ENCODE measurements at regions not wholly inside any gene's neighbourhood (a gene's known extent, or its start where the extent isn't known, plus 50 kb on each side); places are given as distances from the start of the nearest gene placed in this dataset.

GRCh38 chr1:244322181-244322580 is 129.5 kb downstream of the ADSS2 start:
- Histone ChIP-seq H3K36me3 (ENCODE audit: insufficient read depth) (no peaks in the 10 kb centered on the region), H3K27ac (no peak overlapping the region), H3K4me2 (no peak overlapping the region), H3K27me3 (ENCODE audit: insufficient read depth, low read depth) (no peaks in the 10 kb centered on the region), H3K4me1 (ENCODE audit: low read depth, poor library complexity, severe bottlenecking) (peaks cover 6% of the 10 kb centered on the region), H3K4me3 (IDR thresholded peaks at IDR 0.05; ENCODE audit: insufficient read depth, low read depth, low read length) (no peak overlapping the region), H3K79me2 (ENCODE audit: insufficient read depth, low read depth) (no peaks in the 10 kb centered on the region), H3K9ac (no peak overlapping the region), H4K20me1 (ENCODE audit: insufficient read depth) (no peaks in the 10 kb centered on the region), H2AFZ (ENCODE audit: low read depth) (no peak overlapping the region)
- TF ChIP-seq, protein P1, sequence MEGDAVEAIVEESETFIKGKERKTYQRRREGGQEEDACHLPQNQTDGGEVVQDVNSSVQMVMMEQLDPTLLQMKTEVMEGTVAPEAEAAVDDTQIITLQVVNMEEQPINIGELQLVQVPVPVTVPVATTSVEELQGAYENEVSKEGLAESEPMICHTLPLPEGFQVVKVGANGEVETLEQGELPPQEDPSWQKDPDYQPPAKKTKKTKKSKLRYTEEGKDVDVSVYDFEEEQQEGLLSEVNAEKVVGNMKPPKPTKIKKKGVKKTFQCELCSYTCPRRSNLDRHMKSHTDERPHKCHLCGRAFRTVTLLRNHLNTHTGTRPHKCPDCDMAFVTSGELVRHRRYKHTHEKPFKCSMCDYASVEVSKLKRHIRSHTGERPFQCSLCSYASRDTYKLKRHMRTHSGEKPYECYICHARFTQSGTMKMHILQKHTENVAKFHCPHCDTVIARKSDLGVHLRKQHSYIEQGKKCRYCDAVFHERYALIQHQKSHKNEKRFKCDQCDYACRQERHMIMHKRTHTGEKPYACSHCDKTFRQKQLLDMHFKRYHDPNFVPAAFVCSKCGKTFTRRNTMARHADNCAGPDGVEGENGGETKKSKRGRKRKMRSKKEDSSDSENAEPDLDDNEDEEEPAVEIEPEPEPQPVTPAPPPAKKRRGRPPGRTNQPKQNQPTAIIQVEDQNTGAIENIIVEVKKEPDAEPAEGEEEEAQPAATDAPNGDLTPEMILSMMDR (conservative IDR thresholded peaks at IDR 0.05; ENCODE audit: low read depth, low read length): no peak

DNA sequence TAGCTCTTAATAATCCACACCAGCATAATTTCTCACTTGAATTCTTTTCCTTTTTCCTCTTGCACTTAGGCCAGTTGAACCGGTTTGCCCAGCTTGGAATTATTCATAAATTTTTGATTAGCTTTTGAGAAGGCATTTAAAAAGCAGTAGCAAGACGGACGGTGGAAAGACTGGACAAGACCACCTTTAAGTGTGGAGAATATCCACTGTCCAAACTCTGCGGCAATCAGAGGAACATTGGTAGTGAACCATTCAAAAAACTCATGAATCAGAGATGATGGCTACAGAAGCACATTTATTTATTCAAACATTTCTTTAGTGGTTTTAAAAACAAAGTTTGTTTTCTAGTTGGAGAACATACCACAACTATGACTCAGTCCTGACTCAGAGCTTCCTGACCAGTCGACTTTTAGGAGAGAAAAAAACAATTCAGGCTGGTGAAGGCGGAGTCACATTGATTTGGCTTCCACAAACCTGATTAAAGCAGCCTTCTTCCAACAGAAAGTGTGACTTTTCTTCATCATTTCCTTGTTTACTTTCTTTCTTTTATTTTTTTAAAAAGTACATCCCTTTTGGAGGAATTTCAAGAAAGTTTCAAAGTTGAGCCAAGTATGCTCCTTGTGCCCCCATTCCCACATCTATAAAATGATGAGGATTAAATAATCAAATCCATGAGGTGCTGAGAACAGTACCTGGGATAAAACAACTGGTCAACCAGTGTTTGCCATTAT is 128.8 kb downstream of the ADSS2 start:
- H3K27ac ChIP-seq: no peak overlapping the region
- no peaks in the 10 kb centered on the region for H3K36me3 ChIP-seq (ENCODE audit: insufficient read depth)
- H4K20me1 ChIP-seq (ENCODE audit: insufficient read depth): no peaks in the 10 kb centered on the region
- peaks cover 6% of the 10 kb centered on the region for H3K4me1 ChIP-seq (ENCODE audit: low read depth, poor library complexity, severe bottlenecking)
- H3K4me3 ChIP-seq (IDR thresholded peaks at IDR 0.05; ENCODE audit: insufficient read depth, low read depth, low read length): no peak overlapping the region
- H3K27me3 ChIP-seq (ENCODE audit: insufficient read depth, low read depth): no peaks in the 10 kb centered on the region
- H3K4me2 ChIP-seq: no peak overlapping the region
- H3K9ac ChIP-seq: no peak overlapping the region
- H2AFZ ChIP-seq (ENCODE audit: low read depth): no peak overlapping the region
- H3K79me2 ChIP-seq (ENCODE audit: insufficient read depth, low read depth): no peaks in the 10 kb centered on the region
- TF ChIP-seq, protein P1 (conservative IDR thresholded peaks at IDR 0.05; ENCODE audit: low read depth, low read length): no peak

GRCh38 chr1:244324176-244324883 is 127.4 kb downstream of the ADSS2 start:
- Histone ChIP-seq H2AFZ (ENCODE audit: low read depth) (no peak overlapping the region), H3K4me1 (ENCODE audit: low read depth, poor library complexity, severe bottlenecking) (no peaks in the 10 kb centered on the region), H3K4me3 (IDR thresholded peaks at IDR 0.05; ENCODE audit: insufficient read depth, low read depth, low read length) (no peak overlapping the region), H3K27me3 (ENCODE audit: insufficient read depth, low read depth) (no peaks in the 10 kb centered on the region), H3K27ac (no peak overlapping the region), H3K79me2 (ENCODE audit: insufficient read depth, low read depth) (no peaks in the 10 kb centered on the region), H3K4me2 (no peak overlapping the region), H3K9ac (no peak overlapping the region), H4K20me1 (ENCODE audit: insufficient read depth) (no peaks in the 10 kb centered on the region), H3K36me3 (ENCODE audit: insufficient read depth) (no peaks in the 10 kb centered on the region)
- TF ChIP-seq, protein P1 (conservative IDR thresholded peaks at IDR 0.05; ENCODE audit: low read depth, low read length): no peak

DNA sequence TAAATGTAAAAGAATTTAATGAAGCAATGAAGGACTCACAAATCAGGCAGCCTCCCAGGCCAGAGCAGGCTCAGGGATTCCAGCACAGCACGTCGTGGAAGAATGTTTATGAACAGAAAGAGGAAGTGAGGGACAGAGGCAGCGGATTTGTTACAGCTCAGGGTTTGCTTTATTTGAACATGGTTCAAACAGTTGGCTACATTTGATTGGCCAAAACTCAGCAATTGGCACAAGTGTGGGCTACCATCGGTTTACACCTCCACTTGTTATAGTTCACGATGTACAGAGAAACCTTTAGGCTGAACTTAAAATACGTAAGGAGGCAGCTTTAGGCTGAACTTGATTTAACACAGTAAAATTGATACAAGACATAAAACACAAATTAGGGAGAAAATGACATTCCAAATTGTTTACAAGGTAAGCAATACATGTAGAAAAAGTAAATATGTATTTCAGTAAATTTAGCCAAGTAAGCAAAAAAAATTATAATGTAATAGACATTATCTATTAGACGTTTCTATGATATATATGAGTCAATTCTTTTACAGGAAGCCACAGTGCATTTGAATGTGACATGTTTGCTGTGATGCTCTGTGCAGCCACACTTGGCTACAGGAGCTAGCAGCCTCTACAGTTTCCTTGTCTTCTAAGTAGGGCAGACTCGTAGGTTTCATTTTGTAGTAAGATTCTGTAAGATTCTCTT is 126.5 kb downstream of the ADSS2 start:
- Histone ChIP-seq H2AFZ (ENCODE audit: low read depth) (no peak overlapping the region), H3K27ac (no peak overlapping the region), H3K79me2 (ENCODE audit: insufficient read depth, low read depth) (no peaks in the 10 kb centered on the region), H3K27me3 (ENCODE audit: insufficient read depth, low read depth) (no peaks in the 10 kb centered on the region), H3K4me1 (ENCODE audit: low read depth, poor library complexity, severe bottlenecking) (no peaks in the 10 kb centered on the region), H3K4me3 (IDR thresholded peaks at IDR 0.05; ENCODE audit: insufficient read depth, low read depth, low read length) (no peak overlapping the region), H4K20me1 (ENCODE audit: insufficient read depth) (no peaks in the 10 kb centered on the region), H3K36me3 (ENCODE audit: insufficient read depth) (no peaks in the 10 kb centered on the region), H3K4me2 (no peak overlapping the region), H3K9ac (no peak overlapping the region)
- TF ChIP-seq, protein P1 (conservative IDR thresholded peaks at IDR 0.05; ENCODE audit: low read depth, low read length): no peak
